ENCODE measurements at regions not wholly inside any gene's neighbourhood (a gene's known extent, or its start where the extent isn't known, plus 50 kb on each side); places are given as distances from the start of the nearest gene placed in this dataset.

- no peak for DNase-seq
Observed at GRCh38 chr11:119489087-119489486, 66.1 kb upstream of the THY1 start.

- DNase-seq = no peak
Observed at GRCh38 chr11:119488256-119488995, 65.5 kb upstream of the THY1 start.

- DNase-seq = no peak
Observed at GRCh38 chr11:119486691-119487259, 63.8 kb upstream of the THY1 start.

GRCh38 chr11:119486016-119486415, 63.0 kb upstream of the THY1 start:
- DNase-seq = no peak

DNA sequence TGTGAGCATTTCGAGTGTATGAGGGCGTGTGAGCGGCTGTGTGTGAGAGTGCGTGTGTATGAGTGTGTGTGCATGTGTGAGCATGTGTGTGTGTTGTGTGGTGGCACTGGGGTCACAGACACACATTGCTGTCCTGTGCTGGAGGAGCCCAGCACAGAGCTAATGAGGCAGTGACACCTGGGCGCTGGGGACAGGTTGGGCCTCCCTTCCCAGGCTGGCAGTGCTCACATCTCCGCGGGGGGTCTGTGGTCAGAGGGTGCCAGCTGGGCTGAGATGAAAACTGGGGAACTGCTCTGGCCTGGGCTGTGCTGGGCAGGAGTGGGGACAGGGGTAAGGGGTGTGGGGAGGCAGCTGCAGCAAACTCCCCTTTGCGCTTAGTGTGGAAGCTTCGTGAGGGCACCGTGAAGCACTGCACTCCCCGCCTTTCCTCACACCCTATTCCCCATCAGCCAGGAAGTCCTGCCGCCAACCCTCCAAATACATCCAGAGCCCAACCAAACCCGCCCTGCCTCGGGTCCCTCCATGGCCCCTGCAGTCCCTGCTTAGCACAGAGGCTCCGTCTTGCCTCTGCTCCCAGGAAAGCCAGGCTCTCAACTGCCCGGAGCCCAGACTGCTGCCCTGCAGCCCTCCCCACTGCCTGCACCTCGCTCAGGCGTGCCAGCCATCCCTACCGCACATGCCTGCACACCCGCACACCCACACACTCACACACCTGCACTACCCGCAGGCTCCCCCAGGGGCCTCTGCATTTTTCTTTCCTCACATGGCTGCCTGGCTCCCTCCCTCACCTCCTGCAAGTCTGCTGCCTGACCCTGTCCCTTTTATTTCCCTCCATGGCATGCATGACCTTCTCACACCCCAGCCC, 62.0 kb upstream of the THY1 start:
- no peak for DNase-seq

DNA sequence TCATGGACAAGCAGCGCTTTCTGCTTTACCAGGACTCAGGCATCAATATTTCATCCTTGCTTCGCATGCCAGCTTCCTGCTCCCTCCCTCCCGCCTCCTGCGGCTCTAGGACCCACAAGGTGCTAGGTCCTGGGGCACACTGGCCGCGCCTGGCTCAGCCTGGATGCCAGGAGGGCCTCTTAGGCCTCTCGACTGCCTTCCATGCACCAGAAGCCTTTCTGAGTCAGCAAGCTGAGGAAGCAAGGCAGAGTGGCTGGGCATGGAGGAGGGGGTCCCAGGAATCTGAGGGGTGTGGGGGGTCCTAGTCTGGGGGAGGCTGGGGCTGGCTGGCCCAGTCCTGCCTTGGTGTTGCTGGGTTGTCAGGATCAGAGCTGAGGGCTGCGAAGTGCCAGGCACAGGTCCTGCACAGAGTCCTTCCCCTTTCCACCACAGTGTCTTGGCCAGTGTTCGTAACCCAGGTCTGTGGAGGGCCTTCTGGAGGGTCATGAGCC, 61.0 kb upstream of the THY1 start:
- no peak for DNase-seq

DNA sequence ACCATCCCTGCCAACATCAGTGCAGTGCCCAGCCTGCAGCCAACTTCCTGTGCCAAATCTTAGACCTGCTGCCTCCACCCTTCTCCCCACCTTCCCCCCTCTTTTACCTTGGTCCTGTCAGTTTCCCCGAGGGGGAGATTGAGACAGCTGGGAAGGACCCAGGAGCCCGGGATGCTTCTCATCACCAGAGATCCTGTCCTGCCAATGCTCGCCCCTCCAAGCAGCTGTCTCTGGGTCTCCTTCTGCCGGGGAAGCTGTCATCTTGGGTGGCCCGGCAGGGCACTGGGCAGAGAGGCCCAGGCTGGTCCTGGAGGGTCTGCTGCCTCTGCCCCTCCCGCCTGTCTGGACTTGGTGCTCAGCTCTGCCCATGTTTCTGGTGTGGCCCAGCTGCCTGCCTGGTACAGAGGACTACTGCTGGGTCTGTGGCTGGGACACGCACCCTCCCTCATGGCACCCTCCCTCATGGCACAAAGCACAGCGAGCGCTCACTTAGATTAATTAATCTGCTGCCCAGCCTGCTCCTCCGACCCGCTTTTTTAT, 60.4 kb upstream of the THY1 start:
- no peak for DNase-seq

DNA sequence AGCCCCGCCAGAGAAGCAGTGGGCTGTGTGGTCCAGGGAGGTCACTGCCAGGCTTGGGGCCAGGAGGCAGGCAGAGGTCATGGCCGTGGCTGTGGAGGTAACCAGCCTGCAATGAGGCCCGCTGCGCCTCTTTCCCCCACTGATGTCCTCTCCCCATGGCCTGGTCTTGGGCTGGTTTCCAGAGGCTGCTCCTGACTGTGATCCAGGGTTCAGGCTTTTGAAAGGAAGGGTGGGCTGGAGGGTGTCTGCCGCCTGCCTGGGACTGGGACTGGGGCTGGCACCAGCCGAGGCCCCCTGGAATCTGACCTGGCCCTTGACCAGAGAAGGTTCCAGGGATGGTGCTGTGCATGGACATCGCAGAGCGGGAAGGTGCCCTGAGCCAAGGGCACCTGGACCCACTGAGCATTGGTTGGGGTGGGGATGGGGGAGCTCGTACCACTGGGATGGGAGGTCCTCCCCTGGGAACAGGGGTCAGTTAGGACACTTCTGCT, 59.6 kb upstream of the THY1 start:
- no peak for DNase-seq

DNA sequence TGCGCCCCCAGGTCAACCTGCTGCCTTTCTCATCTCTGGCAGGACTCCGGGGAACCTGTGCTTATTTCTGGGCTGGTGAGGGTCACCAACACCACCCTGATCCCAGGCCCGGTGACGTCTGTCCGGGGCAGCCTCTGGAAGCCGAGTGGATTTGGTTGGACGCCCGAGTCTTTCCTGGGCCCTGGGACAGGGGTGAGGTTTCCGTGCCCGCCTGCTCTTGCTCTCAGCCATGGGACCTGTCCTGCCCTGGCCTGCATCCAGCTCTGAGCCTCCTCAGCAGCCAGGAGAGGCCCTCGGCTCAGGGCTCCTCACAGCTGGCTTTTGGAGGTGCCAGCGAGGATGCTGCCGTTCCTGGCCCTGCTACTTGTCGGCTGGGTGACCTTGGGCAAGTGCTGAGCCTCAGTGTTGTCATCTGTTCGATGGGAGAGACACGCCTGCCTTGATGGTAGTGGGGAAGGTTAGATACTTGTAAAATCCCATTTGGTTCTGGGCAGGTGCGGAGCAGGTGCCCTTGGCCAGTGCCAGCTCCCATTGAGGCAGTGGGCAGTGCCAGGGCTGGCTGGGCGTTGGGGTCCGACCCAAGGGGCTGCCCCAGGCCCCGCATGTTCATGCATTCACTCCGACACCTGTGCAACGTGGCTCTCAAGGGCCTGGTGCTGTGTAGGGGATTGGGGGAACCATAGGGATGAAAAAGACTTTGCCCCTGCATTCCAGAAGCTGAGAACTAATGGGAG, 58.9 kb upstream of the THY1 start:
- no peak for DNase-seq

GRCh38 chr11:119481021-119481666, 58.2 kb upstream of the THY1 start:
- DNase-seq = peak; percentile 67

DNA sequence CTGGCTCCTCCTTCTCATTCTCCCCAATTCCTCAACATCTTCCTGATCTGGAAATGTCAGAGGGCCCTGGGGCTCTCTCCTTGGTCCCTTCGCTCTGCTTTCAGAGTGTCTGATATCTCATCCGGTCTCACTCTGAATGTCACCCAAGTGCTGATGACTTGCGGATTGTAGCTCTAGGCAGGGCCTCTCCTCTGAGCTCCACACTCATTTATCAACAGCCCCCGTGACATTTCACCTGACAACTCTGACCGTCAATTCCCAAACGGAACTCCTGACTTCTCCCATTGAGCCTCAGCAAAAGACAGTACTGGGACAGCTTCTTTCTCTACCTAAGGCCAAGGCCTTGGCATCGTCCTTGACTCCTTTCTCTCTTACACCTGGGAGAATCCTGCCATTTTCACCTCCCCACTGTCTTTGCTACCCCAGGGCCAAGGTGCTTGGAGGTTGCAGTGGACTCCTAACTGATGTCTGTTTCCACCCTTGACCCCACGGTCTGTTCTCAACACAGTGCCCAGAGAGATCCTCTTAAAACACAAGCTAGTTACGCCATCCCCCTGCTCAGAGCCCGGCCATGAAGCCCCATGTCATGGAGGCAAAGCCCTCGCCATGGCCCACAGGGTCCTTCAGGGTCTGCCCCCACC, 57.5 kb upstream of the THY1 start:
- DNase-seq = no peak

- DNase-seq = no peak
Observed at GRCh38 chr11:119479685-119480275, 56.8 kb upstream of the THY1 start.

DNA sequence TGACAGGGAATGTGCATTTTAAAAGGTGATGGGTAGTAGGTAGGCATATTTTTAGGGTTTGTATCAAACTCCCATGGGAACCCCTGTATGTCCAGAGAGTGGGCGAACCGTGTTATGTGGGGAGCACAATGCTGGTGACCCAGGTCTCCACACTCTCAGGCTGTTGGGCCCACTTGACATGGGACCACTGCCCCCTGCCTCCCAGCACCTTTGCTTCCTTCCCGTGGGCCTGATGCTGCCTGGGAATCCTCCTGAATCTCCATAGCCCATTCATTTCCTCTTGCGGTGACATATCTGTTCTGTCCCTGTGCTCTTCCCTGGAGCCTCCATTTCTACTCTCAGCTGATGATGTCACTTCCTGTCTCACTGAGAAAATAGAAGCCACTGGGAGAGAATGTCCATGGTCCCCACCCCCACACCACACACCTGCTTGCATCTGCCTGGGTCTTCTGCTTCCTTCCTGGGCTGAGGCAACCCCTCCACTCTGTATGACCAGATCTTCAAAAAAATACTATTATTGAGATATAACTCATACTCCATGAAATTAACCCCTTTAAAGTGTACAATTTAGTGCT, 55.8 kb upstream of the THY1 start:
- no peak for DNase-seq

DNA sequence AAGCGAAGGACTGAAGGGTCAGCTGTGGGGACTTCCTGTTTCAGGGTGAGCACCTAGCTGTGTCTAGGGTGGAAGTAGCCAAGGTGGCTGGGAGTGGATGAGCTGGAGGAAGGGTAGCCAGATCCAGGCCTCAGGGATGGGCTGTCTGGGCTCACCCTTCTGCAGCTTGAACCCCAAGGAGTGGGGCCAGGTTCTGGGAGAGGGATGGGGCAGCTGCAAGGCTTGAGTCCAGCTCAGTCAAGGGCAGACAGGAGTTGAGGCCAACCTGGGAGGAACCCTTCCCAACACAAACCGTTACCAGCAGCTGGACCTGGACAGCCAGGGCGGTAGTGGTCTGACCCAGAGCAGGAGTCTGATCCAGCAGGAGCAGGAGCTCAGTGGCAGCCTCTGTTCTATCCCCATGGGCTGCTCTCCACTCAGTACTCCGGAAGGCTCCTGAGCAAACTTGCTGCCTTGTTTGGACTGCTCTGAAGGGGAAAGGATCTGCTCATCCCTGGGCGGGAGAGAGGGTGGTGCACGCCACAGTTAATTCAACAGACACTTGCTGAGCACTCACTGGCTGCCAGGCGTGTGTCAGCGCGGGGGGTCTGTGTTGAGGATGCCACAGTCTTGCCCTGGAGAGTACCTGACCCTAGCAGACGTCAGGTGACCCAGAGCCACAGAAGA, 53.8 kb upstream of the THY1 start:
- DNase-seq = no peak

- no peak for DNase-seq
Observed at GRCh38 chr11:119476038-119476437, 53.1 kb upstream of the THY1 start.

DNA sequence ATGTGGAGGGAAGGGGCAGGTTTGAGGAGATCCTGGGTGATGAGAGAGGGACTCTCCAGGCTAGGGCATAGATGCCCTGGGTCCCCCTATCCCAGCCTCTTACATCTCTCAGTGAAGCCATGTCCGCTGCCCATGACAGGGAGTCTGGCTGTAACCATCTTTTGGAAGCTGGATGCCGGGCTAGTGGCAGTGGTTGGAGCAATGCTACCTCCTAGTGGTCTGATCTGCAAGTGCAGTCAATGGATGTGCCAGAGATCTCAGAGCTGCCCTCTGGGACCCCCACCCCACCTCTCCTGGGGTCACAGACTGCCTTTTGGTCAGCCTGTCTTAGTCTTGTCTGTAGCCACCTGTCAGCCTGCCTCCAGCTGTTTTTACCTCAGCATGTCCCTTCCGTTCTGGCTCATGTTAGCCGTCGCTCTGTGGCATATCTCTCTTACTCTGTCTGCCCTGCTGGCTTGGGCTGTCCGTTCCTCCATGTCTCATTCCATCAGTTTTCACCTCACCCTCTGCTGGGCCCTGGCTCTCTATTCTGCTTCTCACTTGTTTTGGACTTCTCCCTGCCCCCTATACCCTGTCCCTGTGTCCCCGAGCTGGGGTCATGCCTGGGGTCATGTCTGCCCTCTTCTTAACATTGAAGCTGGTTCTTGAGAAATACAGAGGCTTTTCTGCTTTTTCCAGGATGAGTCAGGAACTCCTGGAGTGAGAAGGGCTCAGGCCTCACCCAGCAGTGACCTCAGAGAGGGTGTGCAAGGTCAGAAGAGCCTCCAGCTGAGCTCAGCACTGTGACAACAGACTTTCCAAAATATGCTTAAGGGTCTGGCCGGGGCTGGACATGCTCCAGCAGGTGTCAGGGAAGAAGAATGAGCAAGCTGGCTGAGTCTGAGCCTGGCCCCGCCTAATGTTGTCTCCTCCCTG, 52.0 kb upstream of the THY1 start:
- DNase-seq = peak; percentile 25

- DNase-seq = no peak
Observed at GRCh38 chr11:119473901-119474681, 51.1 kb upstream of the THY1 start.

- no peak for DNase-seq
Observed at GRCh38 chr11:119473226-119473625, 50.3 kb upstream of the THY1 start.

Measured in T-helper 9 cell (primary cell).